HEK293T (cell line): ENCODE measurements at regions not wholly inside any gene's neighbourhood (a gene's known extent, or its start where the extent isn't known, plus 50 kb on each side); places are given as distances from the start of the nearest gene placed in this dataset.

Source experiments
- ARNT ChIP-seq: fragments of 450-650 bp; IDR thresholded peaks from 2 replicates; pipeline ENCODE4 v1.6.1; 2017; ENCODE audit warnings: mild to moderate bottlenecking
- BHLHE40 ChIP-seq: fragments of 450-650 bp; IDR thresholded peaks from 2 replicates; pipeline ENCODE4 v1.6.1; 2016; ENCODE audit warnings: mild to moderate bottlenecking, moderate library complexity, borderline replicate concordance
- FOXA1 ChIP-seq: fragments of 450-650 bp; IDR thresholded peaks from 2 replicates; pipeline ENCODE4 v1.6.1; 2016; ENCODE audit warnings: mild to moderate bottlenecking
- FOXK2 ChIP-seq: fragments of 450-650 bp; IDR thresholded peaks from 2 replicates; pipeline ENCODE4 v1.6.1; 2016; ENCODE audit warnings: mild to moderate bottlenecking
- FOXM1 ChIP-seq: fragments of 450-650 bp; IDR thresholded peaks from 2 replicates; pipeline ENCODE4 v1.6.1; 2017; ENCODE audit warnings: mild to moderate bottlenecking, borderline replicate concordance
- HDGF ChIP-seq: fragments of 450-650 bp; IDR thresholded peaks from 2 replicates; pipeline ENCODE4 v1.6.1; 2017; ENCODE audit warnings: antibody characterized with exemption, borderline replicate concordance
- NFRKB ChIP-seq: fragments of 450-650 bp; IDR thresholded peaks from 2 replicates; pipeline ENCODE4 v1.6.1; 2016; ENCODE audit warnings: mild to moderate bottlenecking, moderate library complexity
- SP1 ChIP-seq: fragments of 450-650 bp; IDR thresholded peaks from 2 replicates; pipeline ENCODE4 v1.6.1; 2017
- SUZ12 ChIP-seq: fragments of 450-650 bp; IDR thresholded peaks from 2 replicates; pipeline ENCODE4 v1.6.1; 2016; ENCODE audit warnings: mild to moderate bottlenecking
- TARDBP ChIP-seq: fragments of 450-650 bp; IDR thresholded peaks from 2 replicates; pipeline ENCODE4 v1.6.1; 2016

GRCh38 chr16:26211542-26211941 is 519.8 kb downstream of the HS3ST4 start:
- TF ChIP-seq HDGF (no peak), FOXM1 (no peak), FOXK2 (no peak), NFRKB (no peak), TARDBP (no peak), FOXA1 (no peak), SUZ12 (no peak), BHLHE40 (no peak), SP1 (no peak), ARNT (no peak)
